Esophagus squamous epithelium (tissue), 5 donors: ENCODE measurements at regions not wholly inside any gene's neighbourhood (a gene's known extent, or its start where the extent isn't known, plus 50 kb on each side); places are given as distances from the start of the nearest gene placed in this dataset.
A peak's percentile ranks its signal among the peaks of the same experiment; 100 is the strongest.

Experiments
- DNase-seq: peaks from one replicate; lab custom pipeline; 2025; lab: John Stamatoyannopoulos, UW
- H3K27ac ChIP-seq, 4 donors: fragments of 200-600 bp; sonication (generic); one replicate each; pipeline ENCODE4 v1.5.1; 2016 to 2019; ENCODE audit warnings: mild to moderate bottlenecking in 1 of 4
- H3K27me3 ChIP-seq, 4 donors: fragments of 200-600 bp; sonication (generic); 1 replicate in 3 of 4; 2 replicates in 1 of 4; pipeline versions ENCODE4 v1.5.1 to v1.6.0; 2017 to 2021; ENCODE audit warnings: antibody characterized with exemption in 1 of 4
- H3K36me3 ChIP-seq, 3 donors: fragments of 200-600 bp; sonication (generic); one replicate each; pipeline ENCODE4 v1.5.1; 2016 to 2019
- H3K4me1 ChIP-seq, 3 donors: fragments of 200-600 bp; sonication (generic); one replicate each; pipeline ENCODE4 v1.5.1; 2017 to 2019
- H3K4me3 ChIP-seq, 4 donors: fragments of 200-600 bp; sonication (generic); 1 replicate in 3 of 4; 2 replicates in 1 of 4; pipeline ENCODE4 v1.5.1; 2016 to 2019; ENCODE audit warnings: mild to moderate bottlenecking in 2 of 4, moderate library complexity in 1 of 4
- H3K9me3 ChIP-seq, 3 donors: fragments of 200-600 bp; sonication (generic); one replicate each; pipeline ENCODE4 v1.5.1; 2016 to 2019
- CTCF ChIP-seq, 6 experiments: fragments of 450-650 bp in 4 of 6; fragments of 200-600 bp in 2 of 6; sonication (generic) in 2 of 6; IDR thresholded peaks; one replicate each; pipeline ENCODE4 v1.5.1; 2016 to 2019; ENCODE audit warnings: antibody characterized with exemption in 6 of 6, mild to moderate bottlenecking in 4 of 6, moderate library complexity in 4 of 6
- POLR2A ChIP-seq, 4 donors: fragments of 450-650 bp; IDR thresholded peaks; one replicate each; pipeline ENCODE4 v1.6.1; 2017; ENCODE audit warnings: antibody characterized with exemption in 4 of 4, mild to moderate bottlenecking in 4 of 4, moderate library complexity in 3 of 4
- WGBS, 2 donors: methylation state at CpG; one replicate each; pipeline ENCODE4 v1.1.5; 2018; 5-methylcytosine and 5-hydroxymethylcytosine counted together
- intact Hi-C: fragments of 100-400 bp; cut with DNase I; formaldehyde crosslinking; loops from one replicate; pipeline ENCODE4 v1.15.0; 2022
- donor health status: DM: yes; HTN: yes; CAD: no.

- no peak for DNase-seq
- 96 to 98% methylated on average over 4 to 5 of the region's 5 CpGs for WGBS, 2 donors
Observed at GRCh38 chr5:148926207-148926606, 99.8 kb downstream of the ADRB2 start.

GRCh38 chr5:148927307-148927946 is 101.0 kb downstream of the ADRB2 start:
- TF ChIP-seq POLR2A (IDR thresholded peaks at IDR 0.05): no peak
- TF ChIP-seq CTCF (IDR thresholded peaks at IDR 0.05): no peak
- WGBS, 2 donors: 88 to 91% methylated on average over 3 of the region's 3 CpGs
- no peaks in the 10 kb centered on the region for H3K9me3 ChIP-seq
- H3K4me3 ChIP-seq: no peak overlapping the region
- peaks cover 0 to 62% (median 14%) of the 10 kb centered on the region in 3 donors for H3K4me1 ChIP-seq
- peak overlapping the region in 3 of 4 donors; percentile 5 to 52 (median 39) for H3K27ac ChIP-seq
- intact Hi-C loops: no loop called here
- H3K27me3 ChIP-seq: no peaks in the 10 kb centered on the region
- DNase-seq: no peak
- H3K36me3 ChIP-seq: no peaks in the 10 kb centered on the region

More at GRCh38 chr5:148926207-148926606, 99.8 kb downstream of the ADRB2 start:
- Histone ChIP-seq H3K9me3 (no peaks in the 10 kb centered on the region), H3K4me3 (no peak overlapping the region), H3K36me3 (no peaks in the 10 kb centered on the region), H3K27ac (no peak overlapping the region), H3K27me3 (no peaks in the 10 kb centered on the region), H3K4me1 (peaks cover 0 to 63% (median 14%) of the 10 kb centered on the region in 3 donors)
- TF ChIP-seq CTCF (IDR thresholded peaks at IDR 0.05) (no peak), POLR2A (IDR thresholded peaks at IDR 0.05) (no peak)
- intact Hi-C loops: no loop called here

- DNase-seq: no peak
- Histone ChIP-seq H3K4me1 (peaks cover 0 to 56% (median 14%) of the 10 kb centered on the region in 3 donors), H3K27ac (peak overlapping the region in 3 of 4 donors; percentile 5 to 52 (median 39)), H3K27me3 (no peaks in the 10 kb centered on the region), H3K9me3 (no peaks in the 10 kb centered on the region), H3K36me3 (no peaks in the 10 kb centered on the region), H3K4me3 (no peak overlapping the region)
- no peak for TF ChIP-seq CTCF (IDR thresholded peaks at IDR 0.05)
- no peak for TF ChIP-seq POLR2A (IDR thresholded peaks at IDR 0.05)
- intact Hi-C loops: no loop called here
Observed at GRCh38 chr5:148928141-148928540, 101.7 kb downstream of the ADRB2 start.

- intact Hi-C loops: no loop called here
- no peaks in the 10 kb centered on the region for H3K36me3 ChIP-seq
- TF ChIP-seq POLR2A (IDR thresholded peaks at IDR 0.05) (no peak), CTCF (IDR thresholded peaks at IDR 0.05) (no peak)
Observed at GRCh38 chr5:148931453-148932057, 105.1 kb downstream of the ADRB2 start.

GRCh38 chr5:148932355-148932935 is 106.0 kb downstream of the ADRB2 start:
- TF ChIP-seq CTCF (IDR thresholded peaks at IDR 0.05) (no peak), POLR2A (IDR thresholded peaks at IDR 0.05) (no peak)
- Histone ChIP-seq H3K4me1 (peaks cover 0 to 58% (median 9%) of the 10 kb centered on the region in 3 donors), H3K4me3 (no peak overlapping the region), H3K27ac (no peak overlapping the region), H3K9me3 (no peaks in the 10 kb centered on the region), H3K27me3 (no peaks in the 10 kb centered on the region), H3K36me3 (no peaks in the 10 kb centered on the region)
- no peak for DNase-seq
- 78 to 87% methylated on average over 4 of the region's 4 CpGs for WGBS, 2 donors
- intact Hi-C loops: no loop called here

More at GRCh38 chr5:148931453-148932057, 105.1 kb downstream of the ADRB2 start:
- no peak overlapping the region for H3K4me3 ChIP-seq
- peaks cover 0 to 54% (median 9%) of the 10 kb centered on the region in 3 donors for H3K4me1 ChIP-seq
- H3K27me3 ChIP-seq: no peaks in the 10 kb centered on the region
- no peak overlapping the region for H3K27ac ChIP-seq
- DNase-seq: no peak
- no peaks in the 10 kb centered on the region for H3K9me3 ChIP-seq
